Islet of Langerhans (tissue), 1 donor: ENCODE measurements at regions not wholly inside any gene's neighbourhood (a gene's known extent, or its start where the extent isn't known, plus 50 kb on each side); places are given as distances from the start of the nearest gene placed in this dataset.
A peak's percentile ranks its signal among the peaks of the same experiment; 100 is the strongest.

Source experiments
- FAIRE-seq: peaks from one replicate; lab custom pipeline; 2011; peaks lifted over from hg19 to GRCh38; lab: Jason Lieb, UNC

DNA sequence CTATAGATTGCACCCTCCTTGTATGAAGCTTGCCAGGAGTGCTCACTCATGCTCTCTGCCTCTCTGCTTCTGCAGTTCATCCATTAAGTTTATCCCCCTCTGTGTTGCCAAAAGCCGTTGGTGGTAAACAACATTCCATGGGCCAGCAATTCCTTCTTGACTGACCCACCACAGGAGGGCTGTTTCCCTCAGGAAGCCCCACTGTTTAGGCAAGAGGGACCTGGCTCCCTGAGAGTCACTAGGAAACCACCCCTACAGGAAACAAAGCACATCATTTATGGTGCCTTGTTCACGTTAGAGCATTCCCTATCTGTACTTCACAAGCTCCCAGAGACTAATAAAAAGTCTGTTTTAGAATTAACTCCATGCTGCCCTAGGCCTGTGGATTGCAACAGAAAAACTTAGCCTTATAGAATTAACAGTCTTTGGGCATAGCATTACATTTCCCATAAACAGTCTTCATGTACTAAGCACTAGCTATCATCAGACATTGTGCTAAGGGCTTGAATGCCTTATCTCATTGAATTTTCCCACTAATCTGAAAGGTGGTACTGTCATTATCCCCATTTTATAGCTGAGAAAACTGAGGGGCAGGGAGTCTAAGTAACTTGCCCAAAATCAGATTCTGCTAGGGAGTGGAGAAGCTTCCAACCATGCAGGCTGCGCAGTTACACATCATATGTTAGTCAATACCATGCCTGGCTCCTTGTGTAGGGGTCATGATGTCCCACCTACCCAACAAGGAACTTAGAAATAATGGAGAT is 149.9 kb downstream of the SHQ1 start:
- FAIRE-seq: no peak

DNA sequence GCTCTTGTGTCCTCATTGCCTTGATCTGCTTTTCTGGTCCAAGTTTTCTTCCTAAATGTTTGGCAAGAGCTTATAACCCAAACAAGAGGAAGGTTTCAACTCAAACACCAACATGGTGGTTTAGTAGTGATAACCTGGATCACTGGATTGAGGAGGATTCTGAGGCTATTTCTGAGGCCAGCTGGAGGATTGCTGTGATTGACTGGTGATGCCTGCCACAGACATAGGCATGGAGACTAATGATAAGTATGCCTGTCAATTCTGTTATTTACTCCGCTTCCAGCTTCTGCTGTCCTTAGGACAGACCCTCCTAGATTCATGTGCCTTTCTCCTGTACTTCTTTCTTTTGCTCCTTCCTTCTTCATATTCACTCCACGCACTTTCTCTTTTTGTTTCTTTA is 150.5 kb downstream of the SHQ1 start:
- no peak for FAIRE-seq

DNA sequence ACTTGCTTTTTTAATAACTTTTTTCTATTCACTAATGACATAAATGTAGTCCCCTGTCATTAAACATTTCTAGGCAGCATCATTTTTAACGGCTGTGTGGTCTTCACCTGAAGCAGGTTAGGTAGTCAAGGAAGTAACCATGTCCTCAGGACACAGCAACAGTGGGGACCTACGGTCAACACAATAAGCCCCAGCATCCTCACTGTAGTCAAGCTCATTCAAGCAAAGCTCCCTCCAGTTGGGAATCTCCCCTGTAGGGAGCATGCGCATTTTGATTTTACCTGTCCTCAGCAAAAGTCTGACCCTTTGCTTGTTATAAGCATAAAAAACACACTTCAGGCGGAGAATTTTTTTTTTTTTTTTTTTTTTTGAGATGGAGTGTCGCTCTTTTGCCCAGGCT is 151.4 kb downstream of the SHQ1 start:
- FAIRE-seq: no peak

DNA sequence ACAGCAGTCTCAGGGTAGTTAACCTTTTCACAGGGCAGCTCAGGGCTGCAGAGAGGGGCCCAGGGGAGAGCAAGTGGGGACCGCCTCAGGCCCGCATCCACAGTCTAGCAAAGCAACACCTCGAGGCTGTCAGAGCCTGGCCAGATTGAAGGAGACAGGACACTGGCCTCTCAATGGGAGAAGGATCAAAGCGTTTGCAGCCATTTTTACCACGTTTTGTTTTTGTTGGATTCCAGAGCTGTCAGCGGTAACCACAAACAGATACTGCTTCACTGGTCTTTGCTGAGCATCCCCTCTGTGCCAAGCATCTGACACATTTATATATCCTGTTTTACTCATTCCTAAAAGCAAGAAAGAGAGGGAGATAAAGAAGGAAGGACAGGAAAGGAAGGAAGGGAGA is 153.8 kb downstream of the SHQ1 start:
- no peak for FAIRE-seq

DNA sequence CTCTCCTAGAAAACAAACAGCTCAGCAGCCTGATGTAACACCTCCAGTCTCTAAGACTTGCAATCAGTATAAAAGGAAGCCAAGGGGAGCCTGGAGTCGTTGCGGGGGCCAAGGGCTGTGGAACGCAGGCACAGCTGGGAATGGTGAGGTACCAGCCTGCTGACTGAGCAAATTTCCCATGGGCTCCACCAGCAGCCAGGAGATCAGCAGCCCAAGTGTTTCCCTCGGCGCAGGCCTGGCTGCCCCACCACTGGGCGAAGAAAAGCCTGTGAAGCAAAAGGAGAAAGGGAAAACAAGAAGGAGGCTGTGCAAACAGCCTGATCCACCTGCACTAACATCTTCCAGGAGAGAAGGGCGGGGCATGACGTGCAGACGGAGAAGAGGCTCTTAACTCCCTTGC is 155.3 kb downstream of the SHQ1 start:
- FAIRE-seq: no peak

DNA sequence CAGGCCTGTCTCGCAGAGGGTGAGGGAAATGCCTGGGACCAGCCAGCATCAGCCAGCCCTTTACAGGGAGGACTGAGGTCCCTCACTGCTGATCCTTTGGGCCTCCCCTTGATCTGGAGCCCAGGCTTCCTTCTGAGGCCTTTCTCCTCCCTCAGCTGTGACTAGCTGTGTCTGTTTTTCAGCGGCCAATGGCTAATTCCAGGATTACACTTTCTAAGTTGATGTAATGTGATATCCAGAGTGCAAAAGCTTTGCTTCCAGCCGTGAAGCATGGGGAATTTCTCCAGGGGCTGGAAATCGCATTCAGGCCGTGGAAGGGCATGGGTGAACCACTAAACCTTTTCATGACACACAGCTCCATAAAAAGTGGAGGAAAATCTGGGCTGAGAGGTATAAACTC is 157.6 kb downstream of the SHQ1 start:
- no peak for FAIRE-seq

DNA sequence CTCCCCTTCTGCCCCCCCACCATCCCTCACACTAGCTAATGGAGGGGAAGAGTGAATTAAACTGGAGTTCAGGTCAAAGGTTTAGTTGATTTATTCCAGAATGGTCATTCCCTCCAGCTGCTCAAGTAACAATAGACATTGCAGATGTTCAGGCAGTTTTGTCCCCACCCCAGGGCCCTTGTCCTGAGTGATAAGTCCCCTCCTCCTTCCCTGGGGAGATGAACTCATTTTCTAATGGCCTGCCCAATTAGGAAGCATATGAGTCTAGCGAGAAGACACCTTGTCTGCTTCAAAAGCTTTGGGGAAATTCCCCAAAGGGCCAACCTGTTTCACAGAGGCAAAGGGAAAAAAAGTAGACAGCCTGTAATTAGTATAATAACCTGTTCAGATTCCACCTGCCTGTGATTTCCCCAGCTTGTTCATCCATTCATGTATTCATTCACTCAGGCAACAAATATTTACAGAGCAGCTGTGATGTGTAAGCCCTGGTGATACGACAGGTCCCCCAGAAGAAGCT is 165.3 kb downstream of the SHQ1 start:
- FAIRE-seq: peak; percentile 87

DNA sequence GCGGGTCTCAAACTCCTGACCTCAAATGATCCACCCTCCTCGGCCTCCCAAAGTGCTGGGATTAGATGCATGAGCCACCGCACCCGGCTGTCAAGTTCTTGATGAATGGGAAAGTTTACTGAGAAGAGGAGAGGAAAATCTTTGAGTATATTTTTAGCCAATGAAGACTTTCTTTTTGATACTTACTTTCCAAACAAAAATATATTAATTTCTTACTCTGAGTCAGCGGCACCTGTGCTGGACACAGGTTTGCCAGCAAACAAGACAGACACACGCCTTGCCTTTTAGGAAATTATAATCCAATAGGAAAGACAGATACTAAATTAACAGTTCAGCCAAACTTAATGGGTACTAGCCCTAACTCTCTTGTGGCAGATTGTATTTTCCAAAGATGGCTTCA is 166.6 kb downstream of the SHQ1 start:
- no peak for FAIRE-seq

DNA sequence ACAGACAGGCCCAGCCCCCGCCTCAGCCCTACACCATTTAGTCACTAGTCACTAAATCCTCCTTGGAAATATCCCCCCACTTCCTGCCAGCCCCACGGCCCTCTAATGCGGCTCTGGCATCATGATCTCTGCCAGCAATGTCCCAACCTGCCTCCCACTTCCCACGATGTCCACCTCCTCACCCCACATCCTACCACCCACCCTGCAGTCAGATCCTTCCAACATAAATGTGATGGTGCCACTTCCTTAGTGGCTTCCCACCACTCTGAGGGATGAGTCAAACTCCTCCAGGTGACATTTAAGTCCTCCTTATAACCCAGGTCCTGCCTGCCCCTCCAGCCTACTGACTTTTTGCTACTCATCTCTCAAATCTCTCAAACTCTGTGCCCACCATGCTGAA is 167.5 kb downstream of the SHQ1 start:
- no peak for FAIRE-seq

DNA sequence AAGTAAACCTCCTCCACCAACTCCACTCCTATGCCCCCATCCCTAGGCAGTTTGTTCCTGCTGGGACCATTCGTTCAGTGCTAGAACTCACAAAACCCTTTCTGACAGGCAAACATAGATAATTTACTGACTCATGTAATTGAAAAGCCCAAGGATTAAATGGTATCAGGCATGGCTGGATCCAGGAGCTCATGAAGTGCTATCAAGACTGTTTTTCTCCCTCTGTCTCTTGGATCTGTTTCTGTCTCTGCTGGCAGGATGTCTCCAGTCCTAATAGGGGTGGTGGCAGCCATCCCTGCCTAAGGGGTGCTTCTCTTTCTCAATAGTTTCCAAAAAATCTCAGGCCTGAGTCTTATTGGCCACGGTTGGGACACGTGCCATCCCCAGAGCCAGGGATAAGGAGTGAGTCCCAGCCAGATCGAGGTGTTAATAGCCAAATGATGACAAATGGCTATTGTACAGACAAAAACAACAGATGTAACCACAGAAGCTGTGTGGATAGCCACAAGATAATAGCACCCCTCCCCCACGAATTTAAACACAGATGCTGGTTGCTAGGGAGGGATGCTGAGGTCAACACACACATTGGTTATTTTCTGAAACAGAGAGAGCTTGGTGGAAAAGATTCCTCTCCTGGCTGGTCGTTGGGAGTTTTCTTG is 168.6 kb downstream of the SHQ1 start:
- no peak for FAIRE-seq

DNA sequence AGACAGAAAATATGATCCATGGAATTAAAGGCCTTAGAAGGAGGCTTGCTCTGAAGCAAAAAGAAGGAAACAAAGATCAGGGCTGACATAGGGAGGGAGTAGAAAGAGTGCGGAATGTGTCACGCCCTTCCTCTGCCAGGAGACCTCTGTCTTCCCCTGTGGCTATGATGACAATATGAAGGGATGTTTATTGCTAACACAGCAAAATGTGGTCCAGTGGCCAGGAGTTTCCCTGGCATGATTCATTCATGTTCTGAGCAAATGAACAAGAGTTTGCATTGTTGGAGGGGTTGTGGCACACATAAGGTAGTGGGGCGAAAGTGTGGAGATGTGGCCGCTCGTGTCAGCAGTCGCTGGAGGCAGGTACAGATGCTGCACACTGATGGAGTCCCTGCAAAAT is 169.4 kb downstream of the SHQ1 start:
- no peak for FAIRE-seq

DNA sequence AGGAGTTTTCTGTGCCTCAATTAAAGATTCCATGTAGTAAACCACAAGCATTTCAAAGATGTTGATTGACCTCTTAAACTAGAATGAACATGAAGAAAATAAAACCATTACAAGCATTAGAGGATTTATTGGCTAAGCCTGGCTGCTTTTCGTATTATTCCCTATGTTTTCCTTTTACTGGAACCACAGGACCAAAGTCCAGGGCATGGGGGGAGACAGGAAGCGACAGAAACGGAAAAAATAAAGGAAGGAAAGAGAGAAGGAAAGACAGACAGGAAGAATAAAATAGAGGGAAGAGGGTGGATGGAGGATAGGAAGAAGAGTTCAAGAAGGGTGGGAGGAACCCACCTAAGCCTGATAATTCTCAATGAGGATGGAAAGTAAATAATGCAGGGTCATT is 169.9 kb downstream of the SHQ1 start:
- FAIRE-seq: no peak

DNA sequence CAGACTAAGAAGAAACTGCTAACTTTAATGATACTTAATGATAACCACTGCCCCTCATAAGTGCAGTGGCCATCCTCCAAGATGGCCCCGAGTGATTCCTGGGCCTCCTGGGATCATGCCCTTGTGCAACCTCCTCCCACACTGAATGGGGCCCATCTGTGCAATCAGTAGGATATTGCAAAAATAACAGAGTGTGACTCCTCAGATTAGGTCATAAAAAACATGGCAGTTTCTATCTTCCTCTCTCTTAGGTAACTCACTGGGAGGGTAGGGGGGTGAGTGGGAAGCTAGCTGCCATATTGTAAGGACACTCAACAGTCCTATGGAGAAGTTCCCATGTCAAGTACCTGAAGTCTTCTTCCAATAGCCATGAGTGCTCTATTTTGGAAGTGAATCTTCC is 173.0 kb downstream of the SHQ1 start:
- FAIRE-seq: no peak

DNA sequence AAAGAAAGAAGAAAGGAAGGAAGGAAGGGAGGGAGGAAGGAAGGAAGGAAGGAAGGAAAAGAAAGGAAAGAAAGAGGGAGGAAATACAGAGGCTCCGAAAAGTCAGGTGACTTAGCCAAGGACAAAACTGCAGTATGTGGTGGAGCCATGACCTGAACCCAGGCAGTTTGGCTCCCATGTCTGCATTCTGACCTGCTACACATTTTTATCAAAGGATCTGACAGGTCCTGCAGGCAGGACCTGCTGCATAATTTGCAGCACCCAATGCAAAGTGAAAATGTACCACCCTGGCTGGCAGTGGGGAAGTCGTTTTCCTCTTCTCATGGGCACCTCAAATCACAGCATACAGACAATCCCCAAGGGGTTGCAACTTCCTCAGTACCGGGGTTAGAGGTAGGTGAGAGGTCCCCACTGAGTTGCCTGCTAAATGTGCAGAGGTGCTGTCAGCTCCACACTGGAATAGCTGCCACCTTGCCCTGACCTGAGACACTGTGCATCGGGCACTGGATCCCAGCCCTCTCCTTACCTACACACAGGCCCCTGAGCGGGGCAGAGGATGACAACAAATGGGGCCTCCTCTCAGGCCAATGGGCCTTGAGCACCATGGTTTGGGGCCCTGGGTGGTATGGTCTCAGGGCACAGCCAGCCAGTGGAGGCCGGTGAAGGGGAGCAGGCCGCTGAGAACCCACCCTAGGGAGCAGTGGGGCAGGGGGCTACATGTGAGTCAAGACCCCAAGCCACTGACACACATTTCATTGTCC is 175.1 kb downstream of the SHQ1 start:
- FAIRE-seq: no peak

DNA sequence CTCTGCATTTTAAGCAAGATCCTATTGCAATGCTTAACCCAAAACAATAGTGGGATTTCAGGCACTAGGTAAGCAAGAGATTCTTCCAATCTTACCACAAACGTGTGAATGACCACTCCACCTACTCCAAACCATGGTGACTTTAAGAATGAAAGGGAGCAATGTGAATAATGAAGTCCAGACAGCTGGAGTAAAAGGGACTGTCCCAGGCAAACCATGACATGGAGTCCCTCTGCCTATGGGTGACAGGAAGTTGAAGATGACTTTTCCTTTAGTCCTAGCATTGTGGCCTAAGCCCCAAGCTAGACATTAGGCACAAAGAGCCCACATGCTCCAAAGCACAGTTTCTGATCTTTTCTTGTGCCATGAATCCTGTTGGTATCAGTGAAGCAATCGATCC is 179.0 kb downstream of the SHQ1 start:
- FAIRE-seq: no peak

DNA sequence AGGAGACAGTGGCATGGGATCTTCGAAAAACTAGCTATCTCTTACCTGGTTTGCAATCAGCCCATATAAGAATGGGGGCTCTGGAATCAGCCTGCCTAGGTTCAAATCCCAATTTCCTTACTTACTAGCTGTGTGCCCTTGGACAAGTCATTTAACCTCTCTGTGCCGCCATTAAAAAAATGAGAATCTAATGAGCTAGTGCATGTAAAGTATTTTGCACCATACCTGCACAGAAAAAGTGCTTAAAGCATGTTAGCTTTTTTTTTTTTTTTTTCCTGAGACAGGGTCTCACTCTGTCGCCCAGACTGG is 181.8 kb downstream of the SHQ1 start:
- no peak for FAIRE-seq

DNA sequence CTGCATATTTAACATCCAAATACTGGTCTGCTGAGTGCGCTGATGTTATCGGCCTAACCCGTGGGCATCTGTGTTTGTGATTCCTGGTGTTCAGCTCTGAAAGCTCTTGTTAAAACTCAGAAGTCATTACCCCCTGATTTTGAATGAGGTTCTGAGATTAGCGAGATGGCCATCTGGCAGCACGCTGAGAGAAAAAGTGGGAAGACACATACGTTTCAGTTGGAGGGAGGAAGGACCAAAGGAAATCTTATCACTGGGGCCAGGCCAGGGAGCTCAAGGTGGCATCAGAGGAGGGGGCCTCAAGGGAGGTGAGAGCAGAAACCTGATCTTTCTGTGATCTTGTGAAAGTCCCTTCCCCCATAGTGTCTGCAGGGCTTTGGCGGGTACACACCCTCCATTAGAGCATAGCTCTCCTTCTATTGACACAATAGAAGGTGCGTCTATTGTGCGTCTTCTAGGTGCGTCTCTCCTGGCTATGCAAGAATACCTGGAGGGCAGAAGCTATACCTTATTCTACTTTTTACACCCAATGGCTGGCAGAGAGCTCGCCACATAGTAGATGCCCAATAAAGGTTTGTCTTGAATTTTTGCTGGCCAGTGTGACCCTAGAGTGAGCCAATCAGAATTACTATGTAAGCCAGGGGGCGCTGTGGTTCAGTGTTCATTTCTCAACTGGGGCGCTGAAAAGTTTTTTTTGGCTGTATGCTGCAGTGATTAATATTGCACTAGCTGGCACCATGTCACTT is 182.4 kb downstream of the SHQ1 start:
- FAIRE-seq: no peak

DNA sequence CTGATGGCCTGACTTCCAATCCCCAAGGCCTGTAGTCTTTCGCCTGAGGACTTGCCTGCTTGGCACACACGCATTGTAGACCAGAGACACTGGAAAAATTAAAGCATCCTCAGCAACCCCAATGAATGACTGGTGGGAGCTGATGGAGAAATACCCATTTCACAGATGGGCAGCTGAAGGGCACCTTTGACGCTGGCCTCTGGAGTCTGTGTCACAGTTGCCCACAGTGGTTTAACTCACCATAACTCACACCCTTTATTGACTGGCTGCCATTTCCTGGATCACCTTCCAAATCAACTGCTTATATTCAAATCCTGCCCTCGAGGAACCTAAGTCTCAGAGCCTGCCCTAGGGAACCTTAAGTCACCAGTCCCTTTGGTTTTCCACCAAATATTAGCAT is 183.1 kb downstream of the SHQ1 start:
- FAIRE-seq: no peak

DNA sequence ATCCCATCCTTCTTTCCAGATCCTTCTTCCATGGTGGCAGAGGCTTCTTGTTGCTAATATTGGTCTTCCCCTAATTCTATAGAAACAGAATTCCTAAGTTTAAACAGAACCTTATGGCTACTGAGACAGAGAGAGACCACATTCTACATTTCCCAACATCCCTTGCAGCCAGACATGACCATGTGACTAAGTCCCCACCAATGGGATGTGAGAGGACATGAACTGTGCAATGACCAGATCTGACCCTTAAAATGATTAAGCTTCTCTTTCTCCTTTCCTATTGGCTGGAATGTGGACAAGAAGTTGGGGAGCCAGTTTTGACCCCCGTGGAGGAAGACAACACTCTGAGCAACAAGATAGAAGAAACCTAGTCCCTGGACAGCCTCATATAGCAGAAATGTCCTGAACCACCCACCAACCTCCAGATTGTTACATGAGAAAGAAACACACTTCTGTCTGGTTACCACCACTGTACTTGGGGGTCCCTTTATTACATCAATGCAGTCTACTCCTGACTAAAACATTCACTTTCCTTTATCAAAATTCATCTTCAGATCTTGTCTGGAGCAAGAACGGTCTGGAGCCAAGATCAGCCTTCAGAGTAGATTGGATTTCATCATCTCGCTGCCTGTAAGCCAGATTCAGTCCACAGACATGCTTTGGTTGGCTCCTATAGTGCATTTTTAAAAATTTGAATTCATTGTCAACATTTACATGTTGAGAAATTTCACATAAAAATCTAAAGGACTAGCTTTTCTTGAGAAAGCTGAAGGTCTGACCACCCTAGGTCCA is 183.9 kb downstream of the SHQ1 start:
- no peak for FAIRE-seq

DNA sequence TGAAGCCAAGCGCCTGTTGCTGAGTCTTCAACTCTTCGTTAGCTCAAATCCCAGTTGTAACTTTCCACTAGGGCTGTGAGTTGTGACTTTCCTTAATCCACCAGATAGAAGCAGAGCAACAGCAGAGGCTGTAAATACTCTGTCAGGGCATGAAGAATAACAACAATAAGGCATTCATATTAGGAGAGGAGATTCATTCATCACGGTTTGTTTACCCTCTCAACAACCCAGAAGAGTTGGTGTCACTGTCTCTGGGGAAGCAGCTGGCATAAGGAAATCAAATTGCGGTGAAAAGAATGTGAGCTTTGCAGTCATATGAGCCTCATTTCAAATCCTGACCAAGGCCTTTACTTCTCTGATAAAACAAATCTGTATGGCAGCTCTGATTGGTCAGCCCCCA is 184.8 kb downstream of the SHQ1 start:
- FAIRE-seq: no peak

DNA sequence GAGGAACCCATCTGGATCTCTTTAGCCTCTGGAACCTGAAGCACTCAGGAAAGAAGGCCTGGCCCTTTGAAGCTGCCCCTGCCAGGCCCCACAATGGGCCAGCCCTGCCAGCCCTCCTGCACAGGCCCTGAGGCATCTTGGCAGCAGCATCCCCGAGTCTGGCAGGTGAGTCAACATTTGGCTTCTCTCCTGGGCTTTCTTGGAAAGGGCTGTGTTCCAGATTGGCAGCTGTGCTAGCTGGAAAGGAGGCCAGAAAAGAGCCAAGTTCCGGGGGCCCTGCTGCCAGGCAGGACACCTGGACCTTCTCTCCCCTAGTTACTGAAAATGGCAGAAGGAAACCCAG is 187.2 kb downstream of the SHQ1 start:
- no peak for FAIRE-seq
